AG04449 (cell line): ENCODE measurements at regions not wholly inside any gene's neighbourhood (a gene's known extent, or its start where the extent isn't known, plus 50 kb on each side); places are given as distances from the start of the nearest gene placed in this dataset.
"Not testable (repeated sequence)": the region's sequence is repeated elsewhere in the genome, so short reads cannot be mapped to it uniquely, and the experiment has no call there.

Experiments used
- CTCF ChIA-PET: fragments of 350-600 bp; formaldehyde crosslinking; extraction: SDS; loops from one replicate; lab custom pipeline; 2021; ENCODE audit warnings: antibody characterized with exemption; lab: Yijun Ruan, JAX
- POLR2A ChIA-PET: fragments of 400-600, 350-600 bp; formaldehyde crosslinking; extraction: SDS; loops from one replicate; lab custom pipeline; 2020; ENCODE audit warnings: antibody characterized with exemption, inconsistent platforms; lab: Yijun Ruan, JAX
- DNase-seq: peaks from one replicate; pipeline ENCODE4 v3.0.0-alpha.2; 2010; ENCODE audit warnings: low read depth, low spot score
- H3K4me3 ChIP-seq: 2 replicates; pipeline ENCODE4 v1.5.1; 2011; ENCODE audit warnings: low read depth, mild to moderate bottlenecking, control low read depth, low read length
- CTCF ChIP-seq: IDR thresholded peaks from one replicate; pipeline ENCODE4 v1.5.1; 2011; ENCODE audit warnings: mild to moderate bottlenecking, moderate library complexity, low read length, control low read depth, inconsistent platforms; ENCODE audit not compliant: insufficient read depth; ENCODE audit errors: missing control alignments

GRCh38 chr7:110446658-110447057 lies 644.3 kb upstream of the LRRN3 start:
- POLR2A ChIA-PET: no interaction called here
- no peak for TF ChIP-seq CTCF
- DNase-seq: no peak
- H3K4me3 ChIP-seq: no peak overlapping the region
- CTCF ChIA-PET: no interaction called here

GRCh38 chr7:110448918-110449317 lies 642.0 kb upstream of the LRRN3 start:
- CTCF ChIA-PET: no interaction called here
- DNase-seq: no peak
- H3K4me3 ChIP-seq: no peak overlapping the region
- TF ChIP-seq CTCF: no peak
- POLR2A ChIA-PET: no interaction called here

- ChIA-PET POLR2A (no interaction called here), CTCF (no interaction called here)
- no peak for DNase-seq
These were observed 636.2 kb upstream of the LRRN3 start for GRCh38 chr7:110454713-110455112.

GRCh38 chr7:110461621-110462020 lies 629.3 kb upstream of the LRRN3 start:
- CTCF ChIA-PET: no interaction called here

More at GRCh38 chr7:110454713-110455112, 636.2 kb upstream of the LRRN3 start:
- H3K4me3 ChIP-seq: no peak overlapping the region
- TF ChIP-seq CTCF: no peak

GRCh38 chr7:110470420-110470819 lies 620.5 kb upstream of the LRRN3 start:
- no peak for TF ChIP-seq CTCF
- ChIA-PET CTCF (no interaction called here), POLR2A (no interaction called here)
- no peak overlapping the region for H3K4me3 ChIP-seq
- no peak for DNase-seq

More at GRCh38 chr7:110461621-110462020, 629.3 kb upstream of the LRRN3 start:
- no peak overlapping the region for H3K4me3 ChIP-seq
- TF ChIP-seq CTCF: no peak
- POLR2A ChIA-PET: no interaction called here
- DNase-seq: no peak

- POLR2A ChIA-PET, H3K4me3 ChIP-seq, DNase-seq, CTCF ChIA-PET: not testable (repeated sequence)
These were observed 618.5 kb upstream of the LRRN3 start for GRCh38 chr7:110472419-110472818.

GRCh38 chr7:110480964-110481363 lies 610.0 kb upstream of the LRRN3 start:
- ChIA-PET POLR2A (no interaction called here), CTCF (no interaction called here)
- no peak overlapping the region for H3K4me3 ChIP-seq
- no peak for DNase-seq
- no peak for TF ChIP-seq CTCF
